CMK (cell line): ENCODE measurements at regions not wholly inside any gene's neighbourhood (a gene's known extent, or its start where the extent isn't known, plus 50 kb on each side); places are given as distances from the start of the nearest gene placed in this dataset.

ENCODE experiments used
- DNase-seq: peaks from one replicate; pipeline ENCODE4 v3.0.0-alpha.2; 2010; ENCODE audit warnings: low read depth

- no peak for DNase-seq
Measured at GRCh38 chr3:18044191-18044590, 301.8 kb upstream of the TBC1D5 start.

GRCh38 chr3:18036450-18036815, 294.0 kb upstream of the TBC1D5 start:
- no peak for DNase-seq

GRCh38 chr3:18035641-18036449, 293.4 kb upstream of the TBC1D5 start:
- DNase-seq: no peak

GRCh38 chr3:18033581-18034108, 291.2 kb upstream of the TBC1D5 start:
- DNase-seq: no peak

- no peak for DNase-seq
Measured at GRCh38 chr3:18030371-18030870, 288.0 kb upstream of the TBC1D5 start.

- DNase-seq: peak; percentile 80
Measured at GRCh38 chr3:18027161-18027939, 284.9 kb upstream of the TBC1D5 start.

GRCh38 chr3:18024715-18025114, 282.3 kb upstream of the TBC1D5 start:
- no peak for DNase-seq

- no peak for DNase-seq
Measured at GRCh38 chr3:18019161-18019495, 276.7 kb upstream of the TBC1D5 start.

GRCh38 chr3:18018491-18019160, 276.2 kb upstream of the TBC1D5 start:
- DNase-seq: no peak

- no peak for DNase-seq
Measured at GRCh38 chr3:18016366-18016765, 273.9 kb upstream of the TBC1D5 start.

GRCh38 chr3:18012933-18013332, 270.5 kb upstream of the TBC1D5 start:
- DNase-seq: no peak

- DNase-seq: no peak
Measured at GRCh38 chr3:18012436-18012835, 270.0 kb upstream of the TBC1D5 start.

GRCh38 chr3:18011387-18011786, 269.0 kb upstream of the TBC1D5 start:
- no peak for DNase-seq

GRCh38 chr3:18010001-18010400, 267.6 kb upstream of the TBC1D5 start:
- no peak for DNase-seq

- DNase-seq: no peak
Measured at GRCh38 chr3:18008706-18009368, 266.4 kb upstream of the TBC1D5 start.

- DNase-seq: no peak
Measured at GRCh38 chr3:18007980-18008379, 265.5 kb upstream of the TBC1D5 start.

- DNase-seq: no peak
Measured at GRCh38 chr3:17995769-17996168, 253.3 kb upstream of the TBC1D5 start.

GRCh38 chr3:17994167-17994566, 251.7 kb upstream of the TBC1D5 start:
- DNase-seq: no peak

GRCh38 chr3:17990390-17990789, 248.0 kb upstream of the TBC1D5 start:
- DNase-seq: no peak

GRCh38 chr3:17986348-17986816, 244.0 kb upstream of the TBC1D5 start:
- no peak for DNase-seq

GRCh38 chr3:17985658-17986347, 243.4 kb upstream of the TBC1D5 start:
- peak; percentile 41 for DNase-seq
